GM12878 (cell line): ENCODE measurements at regions not wholly inside any gene's neighbourhood (a gene's known extent, or its start where the extent isn't known, plus 50 kb on each side); places are given as distances from the start of the nearest gene placed in this dataset.

Experiments used
- ATAC-seq: fragments of 200-7000 bp; cut with Tn5 transposase; 3 replicates; pipeline ENCODE4 v1.9.1; 2020; ENCODE audit warnings: mild to moderate bottlenecking, moderate library complexity
- BruUV-seq: library from RNA; stranded (reverse); fragments of 400-500 nt; replicated peaks from 2 replicates; lab custom pipeline; 2021; lab: Mats Ljungman, UMichigan
- CTCF ChIA-PET: fragments of 300-600 bp; sonication (Branson Sonifier 250); formaldehyde crosslinking; extraction: SDS; loops from one replicate; lab custom pipeline; 2021; ENCODE audit warnings: inconsistent platforms; lab: Yijun Ruan, JAX
- POLR2A ChIA-PET: fragments of 350-600 bp; formaldehyde crosslinking; extraction: SDS; loops from one replicate; lab custom pipeline; 2021; ENCODE audit warnings: inconsistent platforms; lab: Charles Lee
- RAD21 ChIA-PET: fragments of 300-600 bp; sonication (Branson Sonifier 250); formaldehyde crosslinking; loops from one replicate; lab custom pipeline; 2023; ENCODE audit warnings: antibody characterized with exemption; ENCODE audit not compliant: unreplicated experiment; lab: Charles Lee
- SMC1A ChIA-PET: fragments of 300-600 bp; sonication (Branson Sonifier 250); formaldehyde crosslinking; loops from one replicate; lab custom pipeline; 2023; ENCODE audit not compliant: unreplicated experiment, uncharacterized antibody; lab: Charles Lee
- DNase-seq: peaks from one replicate; pipeline ENCODE4 v3.0.0-alpha.2; 2011; ENCODE audit warnings: low read depth, low spot score
- FAIRE-seq: peaks from 3 replicates; lab custom pipeline; 2011; peaks lifted over from hg19 to GRCh38; lab: Jason Lieb, UNC
- H2AFZ ChIP-seq: 2 replicates; pipeline ENCODE4 v1.6.0; 2011; ENCODE audit warnings: low read depth, low read length, control low read depth; ENCODE audit not compliant: control insufficient read depth
- H3K27ac ChIP-seq: 2 replicates; pipeline ENCODE4 v1.5.1; 2011; ENCODE audit warnings: control low read depth; ENCODE audit not compliant: control insufficient read depth, insufficient read depth
- H3K27me3 ChIP-seq, 2 experiments: replicated peaks in 1 of 2; 2 replicates each; pipeline versions ENCODE4 v1.6.0 to v1.6.1; 2011; ENCODE audit warnings: low read length in 1 of 2; ENCODE audit not compliant: control insufficient read depth in 2 of 2, insufficient read depth in 2 of 2
- H3K36me3 ChIP-seq, 2 experiments: 2 replicates each; pipeline ENCODE4 v1.5.1; 2011; ENCODE audit warnings: low read length in 1 of 2; ENCODE audit not compliant: control insufficient read depth in 2 of 2, insufficient read depth in 2 of 2
- H3K4me1 ChIP-seq: 2 replicates; pipeline ENCODE4 v1.6.1; 2011; ENCODE audit warnings: mild to moderate bottlenecking, low read length, moderate library complexity, mixed read lengths; ENCODE audit not compliant: control insufficient read depth, insufficient read depth
- H3K4me2 ChIP-seq: 2 replicates; pipeline ENCODE4 v1.6.0; 2011; ENCODE audit warnings: control low read depth; ENCODE audit not compliant: control insufficient read depth, insufficient read depth
- H3K4me3 ChIP-seq: fragments of 200-600 bp; sonication (generic); 2 replicates; pipeline ENCODE4 v1.5.1; 2016
- H3K79me2 ChIP-seq: 2 replicates; pipeline ENCODE4 v1.6.0; 2011; ENCODE audit warnings: low read length; ENCODE audit not compliant: control insufficient read depth, insufficient read depth
- H3K9ac ChIP-seq: 2 replicates; pipeline ENCODE4 v1.8.0; 2011; ENCODE audit warnings: low read length, control low read depth, mixed read lengths; ENCODE audit not compliant: control insufficient read depth, insufficient read depth
- H3K9me3 ChIP-seq: replicated peaks from 3 replicates; pipeline ENCODE4 v1.5.1; 2011; ENCODE audit warnings: mild to moderate bottlenecking, low read length; ENCODE audit not compliant: control insufficient read depth, insufficient read depth
- H4K20me1 ChIP-seq: 2 replicates; pipeline ENCODE4 v1.6.0; 2011; ENCODE audit not compliant: control insufficient read depth, insufficient read depth
- ATF7 ChIP-seq: fragments of 450-650 bp; IDR thresholded peaks from 2 replicates; pipeline ENCODE4 v1.6.1; 2016; ENCODE audit warnings: low read depth, mild to moderate bottlenecking
- E2F4 ChIP-seq: IDR thresholded peaks from 2 replicates; pipeline ENCODE4 v1.6.1; 2012; ENCODE audit warnings: low read depth, low read length, improper control_type of control experiment
- MEF2A ChIP-seq: IDR thresholded peaks from 2 replicates; pipeline ENCODE4 v1.6.1; 2011; ENCODE audit warnings: low read depth, mild to moderate bottlenecking, low read length, moderate library complexity; ENCODE audit not compliant: insufficient read depth
- NR2F1 ChIP-seq: fragments of 450-650 bp; conservative IDR thresholded peaks from 2 replicates; pipeline ENCODE4 v1.6.1; 2017; ENCODE audit warnings: mild to moderate bottlenecking
- PML ChIP-seq: IDR thresholded peaks from 2 replicates; pipeline ENCODE4 v1.6.1; 2012; ENCODE audit warnings: low read length, inconsistent platforms
- POU2F2 ChIP-seq: IDR thresholded peaks from 3 replicates; pipeline ENCODE4 v1.6.1; 2011; ENCODE audit warnings: low read depth, mild to moderate bottlenecking, low read length, borderline replicate concordance
- RAD51 ChIP-seq: fragments of 450-650 bp; IDR thresholded peaks from 2 replicates; pipeline ENCODE4 v1.6.1; 2016; ENCODE audit warnings: moderate library complexity, mild to moderate bottlenecking, inconsistent platforms
- RCOR1 ChIP-seq: conservative IDR thresholded peaks from 2 replicates; pipeline ENCODE4 v1.6.1; 2012; ENCODE audit warnings: low read depth, low read length, improper control_type of control experiment
- SIN3A ChIP-seq: IDR thresholded peaks from 2 replicates; pipeline ENCODE4 v1.6.1; 2012; ENCODE audit warnings: low read depth, low read length, improper control_type of control experiment
- SP1 ChIP-seq: IDR thresholded peaks from one replicate; pipeline ENCODE4 v1.6.1; 2011; ENCODE audit warnings: low read depth, low read length
- USF1 ChIP-seq: IDR thresholded peaks from 2 replicates; pipeline ENCODE4 v1.6.1; 2011; ENCODE audit warnings: borderline replicate concordance, low read depth, mild to moderate bottlenecking, moderate library complexity, mixed read lengths, low read length; ENCODE audit not compliant: insufficient read depth; ENCODE audit errors: extremely low read length
- ZBTB40 ChIP-seq: fragments of 450-650 bp; IDR thresholded peaks from 2 replicates; pipeline ENCODE4 v1.6.1; 2016; ENCODE audit warnings: mild to moderate bottlenecking, moderate library complexity, borderline replicate concordance
- ZNF217 ChIP-seq: fragments of 450-650 bp; IDR thresholded peaks from 2 replicates; pipeline ENCODE4 v1.6.1; 2017; ENCODE audit warnings: antibody characterized with exemption, mild to moderate bottlenecking
- WGBS: methylation state at CpG from one replicate; pipeline ENCODE4 v1.1.6; 2016; ENCODE audit warnings: low lambda C conversion rate; ENCODE audit not compliant: insufficient replicate concordance, insufficient coverage; ENCODE audit errors: missing lambda C conversion rate; 5-methylcytosine and 5-hydroxymethylcytosine counted together
- in situ Hi-C: fragments of 300-500 bp; cut with MboI; formaldehyde crosslinking; loops from 9 replicates; pipeline ENCODE4 v1.14.3; 2018; ENCODE audit warnings: mixed read lengths
- intact Hi-C: fragments of 100-400 bp; cut with micrococcal nuclease; formaldehyde crosslinking; loops from one replicate; pipeline ENCODE4 v1.14.2; 2022; ENCODE audit not compliant: unreplicated experiment

GRCh38 chr1:200294241-200294640 is 115.6 kb downstream of the ZNF281 start:
- Histone ChIP-seq H3K79me2 (no peaks in the 10 kb centered on the region), H4K20me1 (no peaks in the 10 kb centered on the region; the same call in 1 of the 2 replicates), H3K27ac (no peak overlapping the region), H3K9me3 (no peaks in the 10 kb centered on the region), H2AFZ (no peak overlapping the region), H3K4me1 (no peaks in the 10 kb centered on the region), H3K4me3 (no peak overlapping the region), H3K4me2 (no peak overlapping the region), H3K27me3 (no peaks in the 10 kb centered on the region), H3K9ac (no peak overlapping the region), H3K36me3 (no peaks in the 10 kb centered on the region)
- ChIA-PET CTCF (interaction anchor here (1.1 to 1.6 kb wide), 4 partner anchors 11 to 55 kb away, joined by 3 to 9 read pairs (median 4); no protein-coding TSS in a partner anchor), SMC1A (interaction anchor here (0.9 to 1.1 kb wide), 2 partner anchors 14 to 21 kb away, joined by 3 to 4 read pairs; no protein-coding TSS in a partner anchor), RAD21 (no interaction called here), POLR2A (no interaction called here)
- intact Hi-C loops: no loop called here
- BruUV-seq: no TSS peak
- no peak for ATAC-seq
- TF ChIP-seq RAD51 (no peak), ZNF217 (no peak), USF1 (no peak), ATF7 (no peak)
- in situ Hi-C loops: loop anchor here (25.0 kb wide), 1 partner anchor 607 kb away; no protein-coding TSS in a partner anchor
- DNase-seq: no peak
- FAIRE-seq: no peak
- WGBS: 75% methylated on average over 2 of the region's 2 CpGs

- CTCF ChIA-PET: no interaction called here
- POLR2A ChIA-PET: no interaction called here
- ATAC-seq: no peak
These were observed 117.1 kb downstream of the ZNF281 start for GRCh38 chr1:200292699-200293098.

More at GRCh38 chr1:200292699-200293098, 117.1 kb downstream of the ZNF281 start:
- SMC1A ChIA-PET: no interaction called here
- H3K4me2 ChIP-seq: no peak overlapping the region
- H3K4me3 ChIP-seq: no peak overlapping the region
- no peaks in the 10 kb centered on the region for H3K4me1 ChIP-seq
- H3K36me3 ChIP-seq: no peaks in the 10 kb centered on the region
- no peaks in the 10 kb centered on the region for H3K79me2 ChIP-seq
- no peak overlapping the region for H3K9ac ChIP-seq
- TF ChIP-seq RCOR1 (no peak), MEF2A (no peak), NR2F1 (no peak), PML (no peak), POU2F2 (no peak), SP1 (no peak), E2F4 (no peak), ZBTB40 (no peak), SIN3A (no peak)
- TF ChIP-seq, all 136 proteins: peak for 0
- intact Hi-C loops: no loop called here
- Histone ChIP-seq H3K27me3 (no peaks in the 10 kb centered on the region), H3K27ac (no peak overlapping the region), H3K9me3 (no peaks in the 10 kb centered on the region), H2AFZ (no peak overlapping the region), H4K20me1 (no peaks in the 10 kb centered on the region; the same call in 1 of the 2 replicates)
- WGBS: 23% methylated on average over 2 of the region's 2 CpGs
- FAIRE-seq: no peak
- in situ Hi-C loops: loop anchor here (25.0 kb wide), 1 partner anchor 605 kb away; no protein-coding TSS in a partner anchor
- no TSS peak for BruUV-seq
- RAD21 ChIA-PET: interaction anchor here (0.6 kb wide), 1 partner anchor 149 kb away, joined by 3 read pairs; no protein-coding TSS in a partner anchor
- no peak for DNase-seq
